NCI-H82 treated with DMSO at 0.1 percent for 48 hours (cell line): ENCODE measurements at regions not wholly inside any gene's neighbourhood (a gene's known extent, or its start where the extent isn't known, plus 50 kb on each side); places are given as distances from the start of the nearest gene placed in this dataset.
"Not testable (repeated sequence)": the region's sequence is repeated elsewhere in the genome, so short reads cannot be mapped to it uniquely, and the experiment has no call there.

ENCODE experiments used
- DNase-seq: peaks from one replicate; lab custom pipeline; 2025; ENCODE audit not compliant: unreplicated experiment; lab: John Stamatoyannopoulos, UW

DNA sequence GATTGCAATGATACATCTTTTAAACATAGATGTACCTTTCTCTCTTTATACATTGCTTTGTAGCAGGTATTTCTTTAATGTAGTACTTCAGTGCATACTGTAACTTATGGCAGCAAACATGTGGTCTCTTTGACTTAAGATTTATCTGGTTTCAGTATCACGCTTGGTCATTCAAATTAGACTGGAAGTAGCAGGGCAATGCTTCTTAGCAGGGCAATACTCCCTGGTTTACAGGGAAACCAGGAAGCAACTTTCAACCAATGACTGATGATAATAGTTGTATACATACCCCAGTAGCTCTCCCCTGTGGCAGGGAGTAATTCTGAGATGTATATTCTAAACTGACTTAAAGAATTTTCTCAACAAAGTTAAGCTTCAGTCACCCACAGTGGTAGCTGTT lies 761.1 kb upstream of the CDH10 start:
- DNase-seq = no peak

GRCh38 chr5:25399878-25400480 lies 755.2 kb upstream of the CDH10 start:
- no peak for DNase-seq

GRCh38 chr5:25393957-25394356 lies 749.2 kb upstream of the CDH10 start:
- DNase-seq = no peak

DNA sequence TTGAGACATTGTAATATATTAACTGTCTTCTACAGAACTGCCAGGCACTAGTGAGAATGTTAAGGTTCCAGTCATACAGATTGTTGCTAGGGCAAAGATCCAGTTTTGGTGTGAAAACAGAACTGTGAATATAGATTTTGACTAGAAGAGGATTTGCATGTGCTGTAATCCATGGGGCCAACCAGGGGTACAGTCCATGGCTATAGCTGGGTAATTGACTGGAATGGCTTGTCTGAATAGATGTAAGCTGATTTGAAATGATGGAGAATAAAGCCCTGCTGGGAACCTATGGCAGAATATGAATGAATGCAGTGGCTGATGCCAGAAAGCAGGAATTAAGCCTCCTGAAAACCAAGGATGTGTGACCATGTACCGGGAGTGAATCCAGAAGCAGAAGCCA lies 748.5 kb upstream of the CDH10 start:
- no peak for DNase-seq

GRCh38 chr5:25387953-25388352 lies 743.2 kb upstream of the CDH10 start:
- no peak for DNase-seq

GRCh38 chr5:25362799-25363198 lies 718.0 kb upstream of the CDH10 start:
- DNase-seq = no peak

DNA sequence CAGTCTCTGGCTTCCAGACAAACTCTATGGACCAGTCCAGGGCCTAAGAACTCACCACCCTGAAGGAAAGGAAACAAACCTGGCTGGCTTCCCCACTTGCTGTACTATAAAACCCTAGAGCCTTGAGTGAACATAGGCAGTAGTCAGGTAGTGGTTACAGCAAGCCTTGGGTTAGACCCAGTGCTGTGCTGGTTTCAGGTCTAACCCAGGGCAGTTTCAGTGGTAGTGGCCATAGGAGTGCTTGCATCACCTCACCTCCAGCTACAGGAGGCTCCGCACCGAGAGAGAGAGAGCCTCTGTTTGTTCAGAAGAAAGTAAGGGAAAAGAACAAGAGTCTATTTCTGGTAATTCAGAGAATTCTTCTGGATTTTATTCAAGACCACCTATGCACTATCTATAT lies 714.1 kb upstream of the CDH10 start:
- DNase-seq = no peak

- DNase-seq = no peak
These were observed 712.8 kb upstream of the CDH10 start for GRCh38 chr5:25357605-25358004.

DNA sequence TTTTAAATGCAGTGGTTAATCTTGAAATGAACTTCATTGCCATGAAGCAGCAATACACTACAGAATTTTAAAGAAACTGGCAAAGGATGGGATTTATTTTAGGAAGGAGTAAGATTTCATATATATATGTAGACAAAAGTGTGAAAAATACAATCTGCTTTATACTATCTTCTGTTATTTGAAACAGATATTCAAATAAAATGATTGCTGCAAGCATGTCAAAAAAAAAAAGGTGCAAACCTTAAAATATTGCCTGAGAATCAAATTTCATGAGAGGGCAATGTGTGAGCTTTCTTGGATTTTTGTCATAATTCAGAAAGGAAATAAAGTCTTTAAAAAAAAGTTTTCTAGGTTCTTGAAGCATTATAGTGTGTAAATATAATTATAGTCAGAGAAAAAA lies 705.0 kb upstream of the CDH10 start:
- no peak for DNase-seq

DNA sequence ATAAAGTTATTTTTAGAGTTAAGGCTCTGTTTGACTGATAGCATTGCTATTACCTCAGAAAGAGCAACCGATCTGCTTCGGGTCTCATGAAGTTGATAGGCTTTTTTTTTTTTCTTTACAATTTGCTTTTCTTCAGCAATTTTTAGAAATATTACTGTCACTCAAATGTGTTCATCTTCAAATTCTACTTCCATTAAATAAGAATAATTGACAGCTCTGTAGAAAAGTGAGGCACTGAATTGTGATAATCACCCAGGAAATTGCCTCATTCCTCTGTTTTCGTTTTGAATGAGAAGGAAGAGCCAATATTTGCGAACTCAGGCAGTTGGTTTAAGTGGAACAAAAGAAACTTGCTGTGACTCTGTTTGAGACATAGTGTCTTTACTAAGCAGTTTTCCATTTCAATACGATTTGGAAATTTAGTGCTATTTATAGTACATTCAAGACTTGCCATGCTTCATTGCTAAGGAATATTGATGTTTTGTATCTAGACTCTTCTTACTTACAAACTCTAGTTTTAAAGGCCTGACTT lies 700.5 kb upstream of the CDH10 start:
- no peak for DNase-seq

DNA sequence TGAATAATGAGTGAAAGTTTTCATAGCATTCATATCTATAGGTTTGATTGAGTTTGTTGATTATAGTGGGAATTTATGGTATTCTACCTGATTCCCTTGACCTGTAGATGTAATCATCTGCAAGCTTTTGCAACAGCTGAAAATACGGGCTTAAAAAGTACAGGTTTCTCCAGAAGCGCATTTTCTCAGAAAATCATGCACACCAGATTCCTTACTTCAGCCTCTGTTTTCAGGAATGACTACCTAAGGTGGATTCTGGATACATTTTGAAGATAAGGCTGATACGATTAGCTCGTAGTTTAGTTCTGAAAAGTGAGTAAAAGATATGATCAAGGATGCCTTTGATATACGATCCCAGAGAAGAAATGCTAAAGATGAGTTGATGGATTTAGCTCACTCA lies 694.8 kb upstream of the CDH10 start:
- DNase-seq = no peak

GRCh38 chr5:25334350-25334749 lies 689.6 kb upstream of the CDH10 start:
- peak; percentile 32 for DNase-seq

DNA sequence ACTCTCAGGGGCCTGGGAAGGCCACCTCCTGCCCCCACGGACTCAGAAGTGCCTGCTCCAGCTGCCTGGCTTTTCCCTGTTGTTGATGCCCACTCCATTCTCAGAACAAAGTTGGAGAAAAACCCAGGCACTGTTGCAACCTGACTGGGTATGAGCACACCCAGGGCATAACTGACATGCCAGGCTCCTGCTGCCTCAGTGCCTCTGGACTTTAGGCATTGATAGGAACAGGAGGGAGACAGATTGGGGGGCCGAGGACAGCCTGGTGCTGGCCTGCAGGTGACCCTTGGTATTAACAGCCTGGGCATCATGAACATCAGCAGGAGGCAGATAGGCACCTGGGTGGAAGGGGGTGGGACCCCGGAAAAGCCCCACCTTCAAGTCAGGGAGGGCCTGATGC lies 685.9 kb upstream of the CDH10 start:
- DNase-seq = no peak

DNA sequence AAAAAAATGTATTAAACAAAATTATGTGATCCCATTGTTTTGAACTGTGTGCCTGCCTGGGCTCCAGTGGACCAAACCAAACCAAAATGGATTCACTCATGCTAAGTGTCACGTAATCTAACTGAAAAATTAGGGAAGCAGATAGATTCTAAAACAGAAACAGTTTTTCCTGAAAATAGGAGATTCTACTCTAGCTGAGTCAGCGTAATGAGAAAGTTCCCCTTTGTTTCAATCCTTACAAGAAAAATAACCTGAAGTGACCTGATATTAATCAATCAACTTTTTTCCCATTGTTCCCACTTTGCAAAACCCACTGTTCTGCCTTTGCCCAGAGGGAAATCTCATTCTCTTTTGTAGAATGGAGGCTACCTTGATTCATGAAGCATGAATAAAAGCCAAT lies 682.4 kb upstream of the CDH10 start:
- DNase-seq = no peak

GRCh38 chr5:25301836-25302235 lies 657.1 kb upstream of the CDH10 start:
- no peak for DNase-seq

DNA sequence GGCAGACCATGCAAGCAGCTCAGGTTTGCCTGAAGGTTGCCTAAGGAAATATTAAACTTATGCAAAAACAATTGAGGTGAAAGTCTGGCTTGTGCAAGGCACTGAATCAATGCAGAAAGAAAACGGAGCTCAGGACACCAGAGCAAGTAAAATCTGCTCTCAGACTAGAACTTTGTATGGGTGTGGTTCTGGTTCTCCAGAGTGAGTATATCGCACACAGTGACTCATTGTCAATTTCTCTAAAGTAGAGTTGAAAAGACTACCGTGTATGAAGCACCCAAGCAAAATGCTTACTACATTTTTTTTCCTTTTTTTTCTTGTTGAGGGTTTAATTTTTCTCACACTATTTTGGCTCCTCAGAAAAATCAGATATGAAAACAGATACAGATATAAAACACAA lies 650.3 kb upstream of the CDH10 start:
- no peak for DNase-seq

DNA sequence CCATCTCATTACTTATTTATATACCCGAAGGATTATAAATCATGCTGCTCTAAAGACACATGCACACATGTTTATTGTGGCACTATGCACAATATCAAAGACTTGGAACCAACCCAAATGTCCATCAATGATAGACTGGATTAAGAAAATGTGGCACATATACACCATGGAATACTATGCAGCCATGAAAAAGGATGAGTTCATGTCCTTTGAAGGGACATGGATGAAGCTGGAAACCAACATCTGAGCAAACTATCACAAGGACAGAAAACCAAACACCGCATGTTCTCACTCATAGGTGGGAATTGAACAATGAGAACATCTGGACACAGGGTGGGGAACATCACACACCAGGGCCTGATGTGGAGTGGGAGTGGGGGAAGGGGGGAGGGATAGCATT lies 645.0 kb upstream of the CDH10 start:
- not testable (repeated sequence) for DNase-seq

DNA sequence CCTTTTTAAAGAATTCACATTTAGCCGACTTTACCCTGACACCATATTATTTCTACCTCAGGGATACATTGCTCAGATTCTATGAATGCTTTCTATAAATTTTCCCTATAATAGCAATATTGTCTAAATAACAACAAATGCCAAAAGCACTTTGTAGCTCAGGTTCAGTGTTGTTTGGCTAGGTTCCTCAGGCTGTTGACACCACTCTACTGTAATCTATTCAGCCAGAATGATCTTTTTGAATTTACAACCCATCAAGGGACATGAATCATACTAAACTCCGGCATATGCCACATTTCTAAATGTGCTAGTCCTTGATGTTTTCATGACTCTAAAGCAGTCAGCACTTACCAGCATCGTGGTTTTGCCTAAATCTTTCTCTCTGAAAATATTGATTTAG lies 641.5 kb upstream of the CDH10 start:
- no peak for DNase-seq

DNA sequence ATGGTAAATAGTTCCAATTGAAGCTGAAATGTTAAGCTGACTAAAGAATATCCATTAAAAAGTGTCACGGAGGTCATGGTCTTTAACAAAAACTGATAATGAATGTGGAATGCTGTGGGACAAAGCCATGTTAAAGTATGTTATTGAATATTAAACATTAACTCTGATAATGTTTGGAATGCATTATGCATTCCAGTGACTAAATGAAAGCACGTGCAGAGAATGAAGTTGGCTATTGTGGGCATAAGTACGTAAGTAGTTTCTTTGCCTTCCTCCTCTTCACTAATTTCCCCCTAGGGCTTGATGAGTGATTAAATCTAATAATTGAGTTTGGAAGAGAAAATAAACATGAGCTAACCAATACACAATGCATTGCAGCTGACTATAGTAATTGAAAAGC lies 640.4 kb upstream of the CDH10 start:
- DNase-seq = no peak

DNA sequence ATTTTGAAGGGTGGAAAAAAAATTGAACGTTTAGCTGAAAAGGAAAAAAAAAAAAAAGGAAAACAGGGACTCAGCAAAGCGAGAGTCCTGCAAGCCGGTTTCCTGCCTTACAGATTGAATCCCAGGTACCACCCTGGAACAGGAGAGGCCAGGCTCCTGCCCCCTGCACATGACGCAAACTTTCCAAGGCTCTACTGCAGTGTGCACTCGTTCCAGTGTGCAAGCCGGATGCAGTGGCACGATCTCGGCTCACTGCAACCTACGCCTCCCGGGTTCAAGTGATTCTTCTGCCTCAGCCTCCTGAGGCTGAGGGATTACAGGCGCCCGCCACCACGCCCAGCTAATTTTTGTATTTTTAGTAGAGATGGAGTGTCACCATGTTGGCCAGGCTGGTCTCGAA lies 618.7 kb upstream of the CDH10 start:
- not testable (repeated sequence) for DNase-seq

- no peak for DNase-seq
These were observed 617.4 kb upstream of the CDH10 start for GRCh38 chr5:25262221-25262620.

GRCh38 chr5:25255128-25255527 lies 610.4 kb upstream of the CDH10 start:
- no peak for DNase-seq

DNA sequence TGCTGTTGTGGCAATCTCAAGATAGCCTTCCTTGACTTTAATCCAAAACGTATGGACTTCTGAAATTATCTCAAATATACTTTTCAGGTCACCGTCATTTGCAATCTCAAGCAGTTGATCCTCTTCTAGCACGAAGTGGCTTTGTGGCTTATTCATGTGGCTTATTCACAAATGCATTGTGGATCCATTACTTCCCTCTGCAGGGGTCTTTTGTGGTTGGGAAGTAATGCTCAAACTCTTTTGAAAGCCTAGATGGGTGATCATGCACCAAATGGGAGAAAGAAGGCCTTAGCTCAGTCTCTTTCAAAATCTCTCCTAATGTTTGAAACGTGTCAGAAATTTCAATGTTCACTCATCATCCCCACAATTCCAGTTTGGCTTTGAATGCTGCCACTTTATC lies 597.2 kb upstream of the CDH10 start:
- DNase-seq = no peak
